GM21447 (cell line): ENCODE measurements at regions not wholly inside any gene's neighbourhood (a gene's known extent, or its start where the extent isn't known, plus 50 kb on each side); places are given as distances from the start of the nearest gene placed in this dataset.
"Not testable (repeated sequence)": the region's sequence is repeated elsewhere in the genome, so short reads cannot be mapped to it uniquely, and the experiment has no call there.

Experiments
- ATAC-seq: cut with Tn5 transposase; IDR thresholded peaks from one replicate; pipeline ENCODE4 v1.9.1; 2021; ENCODE audit not compliant: unreplicated experiment

DNA sequence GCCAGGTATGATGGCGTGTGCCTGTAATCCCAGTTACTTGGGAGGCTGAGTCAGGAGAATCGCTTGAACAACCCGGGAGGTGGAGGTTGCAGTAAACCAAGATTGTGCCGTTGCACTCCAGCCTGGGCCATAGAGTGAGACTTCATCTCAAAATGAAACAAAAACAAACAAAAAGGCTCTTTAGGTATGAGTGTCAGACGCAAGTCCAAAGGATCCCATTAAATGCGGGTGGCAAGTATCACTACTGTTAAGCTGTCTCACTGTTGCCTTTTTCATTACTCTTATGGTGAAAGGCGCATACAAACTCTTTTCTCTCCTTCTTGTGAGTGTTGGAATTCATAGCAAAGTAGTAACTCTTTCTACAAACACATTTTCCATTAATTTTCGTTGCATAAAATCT, 688.5 kb upstream of the CHD1 start:
- ATAC-seq, result no peak

DNA sequence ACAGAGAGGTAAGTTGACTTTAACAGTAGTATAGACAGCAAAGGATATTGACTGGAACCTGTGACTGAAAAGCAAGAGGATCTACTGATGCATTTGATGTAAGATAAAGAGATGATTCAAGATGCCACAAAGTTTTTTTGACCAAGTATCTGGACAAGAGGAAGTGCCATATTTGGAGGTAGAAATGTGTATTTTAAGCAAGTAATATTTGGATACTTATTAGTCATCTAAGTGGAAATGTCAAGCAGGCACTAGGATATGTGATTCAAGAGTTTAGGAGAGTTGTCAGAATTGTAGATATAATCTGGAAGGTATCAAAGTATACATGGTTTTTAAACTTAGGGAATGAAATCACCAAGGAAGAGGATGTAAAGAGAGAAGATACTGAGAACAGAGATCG, 686.1 kb upstream of the CHD1 start:
- ATAC-seq, result no peak

DNA sequence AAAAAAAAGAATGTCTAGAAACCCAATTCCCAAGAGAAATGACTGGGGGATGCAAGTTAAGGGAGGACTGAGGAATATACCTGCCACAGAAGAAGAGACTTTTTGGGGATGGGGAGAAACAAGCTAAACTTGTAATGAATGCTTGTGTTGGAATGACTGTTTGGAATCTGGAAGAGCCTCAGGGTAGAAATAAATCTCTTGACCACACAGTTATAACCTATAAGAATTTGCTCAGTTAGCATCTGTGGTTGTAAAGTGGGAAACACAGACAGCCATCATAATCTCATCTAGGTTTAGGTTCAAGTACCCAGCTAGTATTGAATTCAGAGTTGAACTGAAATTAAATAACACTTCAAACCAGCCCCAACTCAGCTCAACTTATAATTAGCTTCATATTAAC, 678.3 kb upstream of the CHD1 start:
- no peak for ATAC-seq

DNA sequence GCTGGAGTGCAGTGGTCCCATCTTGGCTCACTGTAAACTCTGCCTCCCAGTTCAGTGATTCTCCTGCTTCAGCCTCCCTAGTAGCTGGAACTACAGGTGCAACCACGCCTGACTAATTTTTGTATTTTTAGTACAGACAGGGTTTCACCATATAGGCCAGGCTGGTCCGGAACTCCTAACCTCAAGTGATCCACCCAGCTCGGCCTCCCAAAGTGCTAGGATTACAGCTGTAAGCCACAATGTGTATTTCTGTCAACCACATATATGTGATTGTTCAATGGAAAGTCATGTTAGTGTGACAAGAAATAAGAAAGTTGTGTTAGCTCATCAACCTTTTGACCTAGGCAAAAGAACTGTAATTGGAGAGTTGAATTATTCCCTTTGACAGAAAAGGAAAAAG, 677.1 kb upstream of the CHD1 start:
- ATAC-seq, result no peak

DNA sequence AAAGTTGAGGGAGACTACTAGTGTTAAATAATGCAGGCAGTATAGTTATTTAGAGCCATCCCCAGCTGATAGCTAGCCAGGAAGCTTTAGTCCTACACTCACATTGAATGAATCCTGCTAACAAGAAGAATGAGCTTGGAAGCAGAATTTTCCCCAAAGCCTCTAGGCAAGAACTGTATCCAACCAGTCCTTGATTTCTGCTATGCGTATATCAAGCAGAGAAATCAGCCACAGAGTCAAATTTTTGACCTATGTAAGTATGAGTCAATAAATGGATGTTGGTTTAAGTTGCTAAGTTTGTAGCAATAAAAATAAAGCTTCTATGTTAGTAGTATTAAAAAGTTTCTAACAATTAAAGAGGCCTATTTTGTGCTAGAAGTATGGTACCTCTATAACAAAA, 672.1 kb upstream of the CHD1 start:
- no peak for ATAC-seq

DNA sequence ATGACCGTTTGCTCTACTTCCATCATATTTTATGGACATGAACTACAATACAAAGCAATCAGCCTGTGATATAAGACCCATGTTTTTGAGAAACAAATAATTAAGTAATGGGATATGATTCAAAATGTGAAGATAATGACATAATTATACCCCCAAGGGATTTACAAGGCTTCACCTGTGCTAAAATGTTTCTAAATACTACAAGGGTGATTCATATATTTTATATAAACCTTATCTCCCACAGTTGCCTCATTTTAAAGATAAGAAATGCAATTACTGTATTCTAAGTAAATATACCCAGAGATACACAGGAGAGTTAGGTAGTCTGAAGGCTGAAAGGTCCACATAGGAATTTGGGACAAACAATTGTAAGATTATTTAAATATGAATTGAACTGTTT, 662.0 kb upstream of the CHD1 start:
- ATAC-seq, result no peak

DNA sequence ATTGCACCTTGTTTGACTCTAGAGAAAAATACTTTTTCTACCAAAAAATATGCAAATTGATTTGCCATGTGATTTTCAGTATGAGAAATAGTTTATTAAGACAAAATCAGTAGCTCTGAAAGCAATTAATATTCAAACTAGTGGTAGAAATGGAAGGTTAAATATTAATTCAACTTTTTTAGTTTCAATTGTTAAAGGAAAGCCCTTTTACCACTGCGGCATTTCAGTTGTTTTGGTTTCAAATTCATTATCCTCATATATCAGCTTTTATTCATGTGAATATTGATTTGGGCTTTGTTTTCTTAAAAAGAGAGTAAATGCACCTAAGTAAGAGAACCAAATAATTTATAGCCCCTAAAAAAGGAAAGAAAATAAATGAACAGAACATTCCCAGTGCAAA, 660.6 kb upstream of the CHD1 start:
- ATAC-seq, result no peak

DNA sequence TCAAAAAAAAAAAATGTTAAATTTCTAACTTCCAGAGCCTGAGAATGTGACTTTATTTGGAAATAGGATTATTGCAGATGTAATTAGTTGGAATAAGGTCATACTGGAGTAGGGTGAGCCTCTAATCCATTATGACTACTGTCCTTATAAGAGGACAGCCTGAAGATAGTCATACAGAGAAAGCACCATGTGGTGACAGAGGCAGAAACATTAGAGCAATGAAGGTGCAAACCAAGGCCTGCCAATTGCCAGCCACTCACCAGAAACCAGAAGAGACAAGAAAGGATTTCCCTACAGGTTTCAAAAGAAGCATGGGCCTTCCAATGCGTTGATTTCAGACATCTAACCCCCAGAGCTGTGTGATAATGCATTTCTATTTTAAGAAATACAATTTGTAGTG, 659.2 kb upstream of the CHD1 start:
- ATAC-seq, result no peak

DNA sequence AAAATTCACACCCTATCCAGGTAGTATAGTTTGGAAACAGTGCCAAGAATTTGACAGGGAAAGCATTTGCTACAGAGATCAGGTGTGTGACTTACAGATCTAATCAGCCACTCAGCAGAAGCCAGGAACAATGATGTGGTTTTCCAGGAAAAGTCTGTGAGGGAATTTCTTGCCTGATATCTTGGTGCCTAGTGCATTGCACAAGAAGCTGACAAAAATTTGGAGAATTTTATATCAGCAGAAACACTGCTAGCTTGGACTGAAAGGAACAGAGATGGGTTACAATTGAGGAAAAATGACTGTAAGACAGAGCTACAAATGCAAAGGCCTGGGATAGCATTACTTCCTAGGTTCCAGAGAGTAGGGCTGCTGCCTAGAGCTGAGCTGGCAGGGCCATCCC, 658.1 kb upstream of the CHD1 start:
- no peak for ATAC-seq

DNA sequence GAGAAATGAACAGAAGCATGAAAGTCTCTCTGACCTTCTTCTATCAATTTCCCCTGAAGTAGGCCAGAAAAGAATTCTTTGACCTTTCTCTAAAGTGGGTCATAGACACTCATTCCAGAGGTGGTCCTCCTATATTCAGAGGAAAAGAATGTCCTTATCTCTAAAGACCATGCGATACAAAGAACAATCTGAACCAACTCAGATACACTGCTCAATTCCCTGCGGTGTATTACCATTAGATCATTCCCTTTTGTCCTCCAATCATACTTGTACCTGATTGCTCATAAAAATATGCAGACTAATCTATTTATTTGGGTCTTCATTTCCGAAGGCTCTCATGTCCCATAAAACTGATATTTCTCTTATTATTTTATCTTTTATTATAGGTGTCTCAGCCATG, 652.4 kb upstream of the CHD1 start:
- ATAC-seq, result not testable (repeated sequence)

DNA sequence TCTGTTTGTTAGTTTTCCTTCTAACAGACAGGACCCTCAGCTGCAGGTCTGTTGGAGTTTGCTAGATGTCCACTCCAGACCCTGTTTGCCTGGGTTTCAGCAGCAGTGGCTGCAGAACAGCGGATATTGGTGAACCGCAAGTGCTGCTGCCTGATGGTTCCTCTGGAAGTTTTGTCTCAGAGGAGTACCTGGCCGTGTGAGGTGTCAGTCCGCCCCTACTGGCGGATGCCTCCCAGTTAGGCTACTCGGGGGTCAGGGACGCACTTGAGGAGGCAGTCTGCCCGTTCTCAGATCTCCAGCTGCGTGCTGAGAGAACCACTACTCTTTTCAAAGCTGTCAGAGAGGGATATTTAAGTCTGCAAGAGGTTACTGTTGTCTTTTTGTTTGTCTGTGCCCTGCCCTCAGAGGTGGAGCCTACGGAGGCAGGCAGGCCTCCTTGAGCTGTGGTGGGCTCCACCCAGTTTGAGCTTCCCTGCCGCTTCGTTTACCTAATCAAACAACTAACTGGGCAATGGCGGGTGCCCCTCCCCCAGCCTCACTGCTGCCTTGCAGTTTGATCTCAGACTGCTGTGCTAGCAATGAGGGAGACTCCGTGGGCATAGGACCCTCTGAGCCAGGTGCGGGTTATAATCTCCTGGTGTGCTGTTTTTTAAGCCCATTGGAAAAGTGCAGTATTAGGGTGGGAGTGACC, 634.3 kb upstream of the CHD1 start:
- not testable (repeated sequence) for ATAC-seq

DNA sequence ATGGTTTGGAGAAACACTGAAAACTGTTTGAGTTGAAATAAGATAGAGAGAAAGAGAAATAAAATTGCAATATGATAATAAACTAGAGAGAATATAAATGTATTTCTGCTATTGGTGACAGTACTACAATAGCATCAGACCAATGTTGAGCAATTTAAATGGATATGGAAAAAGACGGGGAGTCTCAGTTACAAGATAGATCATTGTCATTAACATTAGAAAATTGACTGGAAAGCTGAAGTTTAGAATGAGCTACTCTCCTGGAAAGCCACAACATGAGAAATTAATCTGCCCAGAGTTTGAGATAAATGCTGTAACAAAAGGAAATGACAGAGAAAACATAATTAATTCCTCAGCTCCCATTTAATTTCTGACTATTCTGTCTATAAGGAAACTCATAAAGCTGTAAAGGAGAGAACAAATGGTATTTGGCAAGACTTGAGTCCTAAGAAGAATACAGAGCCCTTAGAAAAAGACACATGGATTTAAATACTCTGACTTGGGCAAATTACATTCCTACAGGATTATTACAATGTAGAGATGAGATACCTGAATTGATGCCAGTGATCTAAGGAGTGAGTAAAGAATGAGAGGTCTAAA, 624.5 kb upstream of the CHD1 start:
- ATAC-seq, result no peak

DNA sequence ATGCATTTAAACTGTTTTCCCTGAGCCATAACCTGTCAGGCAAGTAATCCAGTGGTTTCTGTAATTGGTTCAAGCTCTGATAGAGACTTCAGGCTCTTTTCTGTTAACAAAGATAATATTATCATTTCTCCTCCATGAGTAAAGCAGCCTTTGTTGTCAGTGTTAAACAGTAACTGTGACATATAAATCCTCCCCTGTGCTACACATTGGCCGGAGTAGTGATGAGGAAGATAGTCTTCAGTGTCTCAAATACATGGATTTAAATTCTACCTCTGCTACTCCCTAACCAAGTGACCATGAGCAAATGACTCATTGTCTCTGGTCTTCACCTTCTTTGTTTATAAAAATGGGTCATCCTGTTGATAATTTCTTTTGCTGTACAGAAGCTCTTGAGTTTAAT, 615.5 kb upstream of the CHD1 start:
- no peak for ATAC-seq

DNA sequence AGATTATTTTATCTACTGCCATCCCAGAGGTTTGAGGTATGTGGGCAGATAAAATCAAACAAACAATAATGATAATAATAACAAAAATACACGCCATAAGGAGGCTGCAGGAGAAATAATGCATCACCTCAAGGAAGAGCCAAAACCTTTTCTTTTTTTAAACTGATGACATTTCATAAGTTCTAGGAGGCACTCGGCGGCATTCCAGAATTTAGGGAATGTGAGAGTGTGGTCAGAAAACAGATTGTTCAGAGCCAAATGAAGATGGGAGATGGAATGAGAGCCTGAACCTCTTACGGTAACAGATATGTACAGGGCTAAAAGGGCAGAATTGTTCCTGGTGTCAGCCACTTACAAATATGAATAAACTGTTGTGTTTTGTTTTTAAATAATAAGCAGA, 615.0 kb upstream of the CHD1 start:
- no peak for ATAC-seq

DNA sequence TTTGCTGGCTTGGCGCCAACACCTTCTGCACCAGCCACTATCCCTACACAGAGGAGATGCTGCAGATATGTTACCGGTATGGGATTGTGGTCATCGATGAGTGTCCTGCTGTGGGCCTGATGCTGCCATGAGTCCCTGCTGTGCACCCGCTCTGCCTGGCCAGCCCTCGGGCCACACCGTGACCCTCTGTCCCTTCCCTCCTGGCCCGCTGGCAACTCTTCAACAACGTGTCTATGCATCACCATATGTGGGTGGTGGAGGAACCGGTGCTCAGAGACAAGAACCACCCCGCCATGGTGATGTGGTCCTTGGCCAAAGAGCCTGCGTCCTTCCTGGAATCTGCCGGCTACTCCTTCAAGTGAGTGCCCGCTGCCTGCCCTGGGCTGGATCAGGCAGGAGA, 605.4 kb upstream of the CHD1 start:
- ATAC-seq, result not testable (repeated sequence)

DNA sequence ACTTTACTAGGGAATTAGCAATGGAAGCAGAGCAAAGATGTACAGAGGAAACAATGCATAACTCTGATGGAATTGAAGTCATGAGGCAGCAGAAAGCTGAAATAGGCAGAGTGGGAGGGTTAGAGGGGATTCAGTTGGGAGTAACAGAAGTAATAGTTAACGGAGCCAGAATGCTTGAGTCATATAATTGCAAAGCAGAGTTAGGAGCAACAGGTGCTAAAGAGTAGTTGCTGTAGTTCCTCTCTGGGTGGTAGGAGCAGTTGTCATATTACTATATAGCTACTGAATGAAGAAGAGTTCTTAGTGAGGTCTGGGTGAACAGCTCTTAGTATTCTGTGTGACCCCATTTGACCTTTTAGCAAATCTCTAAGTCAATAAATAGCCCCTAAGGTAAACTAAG, 592.9 kb upstream of the CHD1 start:
- not testable (repeated sequence) for ATAC-seq

DNA sequence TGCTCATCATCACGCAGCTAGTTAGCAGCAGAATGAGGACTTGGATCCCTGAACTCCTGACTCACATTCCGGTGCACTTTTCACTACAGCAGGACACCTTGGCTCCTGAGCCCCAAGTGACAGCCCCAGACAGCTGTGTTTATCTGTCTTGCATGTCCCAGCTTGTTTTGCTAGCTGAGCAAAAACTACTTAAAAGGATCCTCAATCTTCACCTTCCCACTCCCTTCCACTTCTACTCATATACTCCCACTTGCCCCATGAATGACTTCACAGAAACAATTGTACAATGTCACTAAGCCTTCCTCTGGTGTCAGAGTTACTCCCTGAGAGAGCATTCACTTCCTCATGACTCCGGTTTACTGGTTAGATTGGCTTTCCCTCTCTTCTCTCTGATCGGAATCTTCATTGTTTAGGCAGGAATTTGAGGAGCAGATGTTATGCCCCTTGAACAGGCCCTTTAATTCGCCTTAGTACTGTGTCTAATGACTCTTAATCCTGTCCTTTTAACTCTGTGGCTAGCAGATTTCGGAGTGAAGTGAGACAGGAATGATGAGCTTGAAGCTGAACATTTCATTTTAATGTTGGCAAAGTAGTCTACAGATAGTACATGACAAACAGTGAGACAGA, 587.2 kb upstream of the CHD1 start:
- ATAC-seq, result not testable (repeated sequence)

DNA sequence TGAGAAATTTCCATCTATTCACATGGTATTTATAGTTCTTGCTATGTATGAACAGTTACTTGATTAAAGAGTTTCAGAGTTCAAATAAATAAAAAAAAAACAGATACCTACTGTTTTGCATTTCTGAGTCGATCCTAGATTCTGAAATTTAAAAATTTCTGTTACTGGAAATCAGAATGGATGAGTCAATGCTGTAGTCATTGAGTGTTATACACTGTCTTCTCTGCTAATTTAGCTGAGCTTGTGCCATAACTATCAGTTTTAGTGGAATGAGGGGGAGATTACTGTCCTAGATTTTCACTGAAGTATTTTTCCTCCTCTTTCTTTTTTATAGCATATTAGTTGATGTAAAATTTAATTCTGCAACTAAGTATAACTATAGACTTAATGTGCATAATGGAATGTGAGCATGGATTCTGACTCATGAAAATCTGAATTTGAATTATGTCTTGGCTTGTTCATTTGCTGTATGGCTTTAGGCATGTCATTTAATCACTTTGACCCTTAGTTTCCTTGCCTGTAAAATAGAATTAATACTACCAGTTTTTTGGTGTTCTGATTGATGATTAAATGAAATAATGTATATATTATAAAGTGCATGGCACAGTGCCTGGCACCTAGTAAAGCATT, 581.5 kb upstream of the CHD1 start:
- ATAC-seq, result not testable (repeated sequence)

DNA sequence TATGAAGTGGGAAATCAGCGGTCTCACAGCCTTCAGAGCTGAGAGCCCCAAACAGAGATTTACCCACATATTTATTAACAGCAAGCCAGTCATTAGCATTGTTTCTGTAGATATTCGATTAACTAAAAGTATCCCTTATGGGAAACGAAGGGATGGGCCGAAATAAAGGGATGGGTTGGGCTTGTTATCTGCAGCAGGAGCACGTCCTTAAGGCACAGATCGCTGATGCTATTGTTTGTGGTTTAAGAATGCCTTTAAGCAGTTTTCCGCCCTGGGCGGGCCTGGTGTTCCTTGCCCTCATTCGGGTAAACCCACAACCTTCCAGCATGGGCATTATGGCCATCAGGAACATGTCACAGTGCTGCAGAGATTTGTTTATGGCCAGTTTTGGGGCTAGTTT, 580.3 kb upstream of the CHD1 start:
- ATAC-seq, result not testable (repeated sequence)

DNA sequence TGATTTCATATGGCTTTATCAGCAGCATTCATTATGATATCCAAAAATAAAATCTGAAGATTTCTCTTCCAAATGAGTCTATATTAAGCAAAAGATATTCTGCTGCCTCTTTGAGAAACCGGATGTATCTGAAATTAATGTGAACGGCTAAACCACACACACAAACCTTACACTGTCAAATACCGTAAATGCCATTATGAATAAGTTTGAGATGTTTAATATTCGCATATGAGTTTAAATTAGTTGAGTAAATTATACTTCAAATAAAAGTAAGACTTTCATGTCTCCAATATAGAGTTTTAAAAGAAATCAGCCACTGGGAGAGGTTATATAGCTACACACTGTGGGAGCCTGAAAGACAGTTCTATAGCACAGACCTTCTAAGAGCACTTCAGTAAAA, 566.6 kb upstream of the CHD1 start:
- ATAC-seq, result not testable (repeated sequence)

DNA sequence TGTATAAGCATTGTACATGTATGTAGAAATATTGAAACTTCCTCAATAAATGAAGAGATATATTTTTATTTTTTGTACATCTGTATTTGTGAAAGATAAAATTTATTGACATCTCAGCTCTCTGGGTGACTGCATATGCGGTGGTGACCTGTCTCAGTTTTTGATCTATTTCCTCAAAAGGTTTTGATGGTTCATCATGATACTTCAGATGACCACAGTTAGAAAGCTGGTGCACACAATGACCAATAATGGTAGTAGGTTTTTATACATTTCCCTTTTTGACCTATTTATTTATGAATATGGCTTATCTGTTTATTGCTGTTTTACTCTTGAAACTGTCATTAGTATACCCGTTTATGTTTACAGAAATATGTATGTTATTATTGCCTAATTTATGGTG, 549.6 kb upstream of the CHD1 start:
- ATAC-seq, result not testable (repeated sequence)

DNA sequence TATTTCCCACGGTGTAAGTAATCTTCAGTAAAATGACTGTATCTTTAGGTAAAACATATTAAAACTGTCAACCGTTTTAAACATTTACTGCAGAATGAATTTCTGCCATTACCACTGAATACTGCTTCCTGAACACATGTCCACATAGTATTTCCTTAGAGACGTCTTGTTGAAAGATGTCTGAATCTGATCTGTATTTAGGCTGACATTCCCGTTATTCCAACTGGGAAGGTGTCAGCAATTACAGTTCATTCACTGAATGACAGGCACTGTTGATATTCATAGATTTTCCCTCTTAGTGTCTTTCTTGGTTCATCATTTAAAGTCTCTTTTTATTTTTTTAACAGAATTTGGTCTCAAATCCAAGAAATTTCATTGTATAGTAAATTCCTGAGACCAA, 544.5 kb upstream of the CHD1 start:
- not testable (repeated sequence) for ATAC-seq
